Effector memory CD8-positive, alpha-beta T cell (primary cell): ENCODE measurements at regions not wholly inside any gene's neighbourhood (a gene's known extent, or its start where the extent isn't known, plus 50 kb on each side); places are given as distances from the start of the nearest gene placed in this dataset.

Source experiments
- ATAC-seq: fragments of 150-1000 bp; cut with Tn5 transposase; replicated peaks from 2 replicates; pipeline ENCODE4 v1.10.0; 2021; ENCODE audit warnings: mild to moderate bottlenecking, moderate library complexity
- DNase-seq, 3 experiments: peaks; one replicate each; pipeline ENCODE4 v3.0.0; 2021
- H3K27ac Mint-ChIP-seq, 2 donors: one replicate each; pipeline ENCODE4 v1.8.0; 2022; ENCODE audit warnings: mild to moderate bottlenecking in 2 of 2, mixed read lengths in 2 of 2, moderate library complexity in 2 of 2
- H3K27me3 Mint-ChIP-seq, 2 donors: one replicate each; pipeline ENCODE4 v1.8.0; 2022; ENCODE audit warnings: mixed read lengths in 2 of 2
- H3K36me3 Mint-ChIP-seq: one replicate; pipeline ENCODE4 v1.8.0; 2022; ENCODE audit warnings: mild to moderate bottlenecking, moderate library complexity, mixed read lengths; ENCODE audit not compliant: insufficient read depth
- H3K4me1 Mint-ChIP-seq, 2 donors: one replicate each; pipeline ENCODE4 v1.8.0; 2022; ENCODE audit warnings: low read depth in 2 of 2, mixed read lengths in 2 of 2
- H3K4me3 Mint-ChIP-seq, 2 donors: one replicate each; pipeline ENCODE4 v1.8.0; 2022; ENCODE audit warnings: mild to moderate bottlenecking in 2 of 2, mixed read lengths in 2 of 2, moderate library complexity in 2 of 2
- H3K9me3 Mint-ChIP-seq, 2 donors: one replicate each; pipeline ENCODE4 v1.8.0; 2022; ENCODE audit warnings: mixed read lengths in 2 of 2

- no peaks in the 10 kb centered on the region for H3K36me3 Mint-ChIP-seq
- peaks cover 0 to 7% of the 10 kb centered on the region in 2 donors for H3K9me3 Mint-ChIP-seq
- ATAC-seq = no peak
- H3K4me3 Mint-ChIP-seq = no peak overlapping the region
- no peaks in the 10 kb centered on the region for H3K27me3 Mint-ChIP-seq
- DNase-seq = no peak
- H3K4me1 Mint-ChIP-seq = no peaks in the 10 kb centered on the region
- H3K27ac Mint-ChIP-seq = no peak overlapping the region
These were observed 49.9 kb downstream of the RIN2 start for GRCh38 chr20:19807946-19808330.

GRCh38 chr20:19808498-19808897, 50.4 kb downstream of the RIN2 start:
- ATAC-seq = no peak
- Mint-ChIP-seq H3K27me3 (no peaks in the 10 kb centered on the region), H3K9me3 (peaks cover 0 to 7% of the 10 kb centered on the region in 2 donors), H3K4me3 (no peak overlapping the region), H3K4me1 (no peaks in the 10 kb centered on the region), H3K27ac (no peak overlapping the region), H3K36me3 (no peaks in the 10 kb centered on the region)
- no peak for DNase-seq

GRCh38 chr20:19809505-19809904, 51.4 kb downstream of the RIN2 start:
- no peaks in the 10 kb centered on the region for H3K4me1 Mint-ChIP-seq
- DNase-seq (no peak), ATAC-seq (no peak)
- peaks cover 0 to 6% of the 10 kb centered on the region in 2 donors for H3K9me3 Mint-ChIP-seq
- H3K27me3 Mint-ChIP-seq = no peaks in the 10 kb centered on the region
- H3K36me3 Mint-ChIP-seq = no peaks in the 10 kb centered on the region
- H3K4me3 Mint-ChIP-seq = no peak overlapping the region
- no peak overlapping the region for H3K27ac Mint-ChIP-seq

GRCh38 chr20:19811231-19811630, 53.2 kb downstream of the RIN2 start:
- Mint-ChIP-seq H3K4me1 (no peaks in the 10 kb centered on the region), H3K36me3 (no peaks in the 10 kb centered on the region), H3K9me3 (no peaks in the 10 kb centered on the region), H3K4me3 (no peak overlapping the region), H3K27ac (no peak overlapping the region), H3K27me3 (no peaks in the 10 kb centered on the region)
- no peak for DNase-seq
- no peak for ATAC-seq

- Mint-ChIP-seq H3K27ac (no peak overlapping the region), H3K9me3 (no peaks in the 10 kb centered on the region), H3K27me3 (no peaks in the 10 kb centered on the region), H3K4me1 (no peaks in the 10 kb centered on the region), H3K4me3 (no peak overlapping the region), H3K36me3 (no peaks in the 10 kb centered on the region)
- ATAC-seq (no peak), DNase-seq (no peak)
These were observed 54.0 kb downstream of the RIN2 start for GRCh38 chr20:19812056-19812455.

GRCh38 chr20:19812696-19813095, 54.6 kb downstream of the RIN2 start:
- no peak overlapping the region for H3K27ac Mint-ChIP-seq
- H3K9me3 Mint-ChIP-seq = no peaks in the 10 kb centered on the region
- no peaks in the 10 kb centered on the region for H3K4me1 Mint-ChIP-seq
- H3K4me3 Mint-ChIP-seq = no peak overlapping the region
- H3K27me3 Mint-ChIP-seq = no peaks in the 10 kb centered on the region
- DNase-seq (no peak), ATAC-seq (no peak)
- H3K36me3 Mint-ChIP-seq = no peaks in the 10 kb centered on the region

GRCh38 chr20:19813846-19814640, 56.0 kb downstream of the RIN2 start:
- Mint-ChIP-seq H3K4me1 (no peaks in the 10 kb centered on the region), H3K36me3 (no peaks in the 10 kb centered on the region), H3K4me3 (no peak overlapping the region), H3K27me3 (no peaks in the 10 kb centered on the region), H3K9me3 (no peaks in the 10 kb centered on the region), H3K27ac (no peak overlapping the region)
- ATAC-seq = no peak
- DNase-seq = no peak

GRCh38 chr20:19815553-19815991, 57.5 kb downstream of the RIN2 start:
- H3K9me3 Mint-ChIP-seq = no peaks in the 10 kb centered on the region
- no peak for DNase-seq
- ATAC-seq = peak; percentile 32

GRCh38 chr20:19816386-19816785, 58.3 kb downstream of the RIN2 start:
- H3K9me3 Mint-ChIP-seq = no peaks in the 10 kb centered on the region
- no peaks in the 10 kb centered on the region for H3K27me3 Mint-ChIP-seq
- H3K36me3 Mint-ChIP-seq = no peaks in the 10 kb centered on the region
- no peak overlapping the region for H3K27ac Mint-ChIP-seq
- DNase-seq (no peak), ATAC-seq (no peak)
- no peaks in the 10 kb centered on the region for H3K4me1 Mint-ChIP-seq
- H3K4me3 Mint-ChIP-seq = no peak overlapping the region

More at GRCh38 chr20:19815553-19815991, 57.5 kb downstream of the RIN2 start:
- no peaks in the 10 kb centered on the region for H3K36me3 Mint-ChIP-seq
- no peak overlapping the region for H3K27ac Mint-ChIP-seq
- H3K27me3 Mint-ChIP-seq = no peaks in the 10 kb centered on the region
- H3K4me1 Mint-ChIP-seq = no peaks in the 10 kb centered on the region
- H3K4me3 Mint-ChIP-seq = no peak overlapping the region

GRCh38 chr20:19817017-19817416, 59.0 kb downstream of the RIN2 start:
- H3K27me3 Mint-ChIP-seq = no peaks in the 10 kb centered on the region
- H3K27ac Mint-ChIP-seq = no peak overlapping the region
- H3K36me3 Mint-ChIP-seq = no peaks in the 10 kb centered on the region
- no peak for DNase-seq
- ATAC-seq = no peak
- H3K9me3 Mint-ChIP-seq = no peaks in the 10 kb centered on the region
- no peak overlapping the region for H3K4me3 Mint-ChIP-seq
- H3K4me1 Mint-ChIP-seq = no peaks in the 10 kb centered on the region

GRCh38 chr20:19819149-19819548, 61.1 kb downstream of the RIN2 start:
- H3K4me1 Mint-ChIP-seq = no peaks in the 10 kb centered on the region
- DNase-seq = no peak
- H3K36me3 Mint-ChIP-seq = no peaks in the 10 kb centered on the region

GRCh38 chr20:19820555-19821211, 62.6 kb downstream of the RIN2 start:
- Mint-ChIP-seq H3K4me3 (no peak overlapping the region), H3K36me3 (no peaks in the 10 kb centered on the region)

More at GRCh38 chr20:19819149-19819548, 61.1 kb downstream of the RIN2 start:
- Mint-ChIP-seq H3K9me3 (no peaks in the 10 kb centered on the region), H3K27ac (no peak overlapping the region), H3K27me3 (no peaks in the 10 kb centered on the region), H3K4me3 (no peak overlapping the region)
- ATAC-seq = no peak

GRCh38 chr20:19821606-19822005, 63.5 kb downstream of the RIN2 start:
- Mint-ChIP-seq H3K36me3 (no peaks in the 10 kb centered on the region), H3K4me3 (no peak overlapping the region), H3K27me3 (no peaks in the 10 kb centered on the region), H3K4me1 (no peaks in the 10 kb centered on the region), H3K9me3 (no peaks in the 10 kb centered on the region), H3K27ac (no peak overlapping the region)
- ATAC-seq = no peak
- DNase-seq = no peak

More at GRCh38 chr20:19820555-19821211, 62.6 kb downstream of the RIN2 start:
- Mint-ChIP-seq H3K9me3 (no peaks in the 10 kb centered on the region), H3K27me3 (no peaks in the 10 kb centered on the region), H3K4me1 (no peaks in the 10 kb centered on the region), H3K27ac (no peak overlapping the region)
- no peak for DNase-seq
- ATAC-seq = no peak

GRCh38 chr20:19823216-19823615, 65.2 kb downstream of the RIN2 start:
- ATAC-seq (no peak), DNase-seq (no peak)
- Mint-ChIP-seq H3K9me3 (no peaks in the 10 kb centered on the region), H3K27ac (no peak overlapping the region), H3K27me3 (no peaks in the 10 kb centered on the region), H3K4me3 (no peak overlapping the region), H3K36me3 (no peaks in the 10 kb centered on the region), H3K4me1 (peaks cover 0 to 1% of the 10 kb centered on the region in 2 donors)
